ENCODE measurements at regions not wholly inside any gene's neighbourhood (a gene's known extent, or its start where the extent isn't known, plus 50 kb on each side); places are given as distances from the start of the nearest gene placed in this dataset.

- TF ChIP-seq CTCF (IDR thresholded peaks at IDR 0.05), result no peak
- TF ChIP-seq ZFX (IDR thresholded peaks at IDR 0.05; ENCODE audit: borderline replicate concordance), result no peak
Measured at GRCh38 chr5:27403243-27403882, 365.0 kb upstream of the CDH9 start.
